D721Med (cell line): ENCODE measurements at regions not wholly inside any gene's neighbourhood (a gene's known extent, or its start where the extent isn't known, plus 50 kb on each side); places are given as distances from the start of the nearest gene placed in this dataset.
A peak's percentile ranks its signal among the peaks of the same experiment; 100 is the strongest.
"Not testable (repeated sequence)": the region's sequence is repeated elsewhere in the genome, so short reads cannot be mapped to it uniquely, and the experiment has no call there.

Experiments used
- DNase-seq: peaks from one replicate; pipeline ENCODE4 v3.0.0; 2011; ENCODE audit warnings: low spot score; ENCODE audit not compliant: insufficient read length
- FAIRE-seq: peaks from 2 replicates; lab custom pipeline; 2011; peaks lifted over from hg19 to GRCh38; lab: Jason Lieb, UNC
- CTCF ChIP-seq: IDR thresholded peaks from 2 replicates; pipeline ENCODE4 v1.5.1; 2012; ENCODE audit warnings: mild to moderate bottlenecking, control low read depth; ENCODE audit not compliant: insufficient read depth; ENCODE audit errors: missing control alignments

GRCh38 chr9:85792057-85792456 is 50.3 kb upstream of the AGTPBP1 start:
- FAIRE-seq, DNase-seq: not testable (repeated sequence)

GRCh38 chr9:85802978-85803695 is 61.4 kb upstream of the AGTPBP1 start:
- FAIRE-seq, DNase-seq: not testable (repeated sequence)

- FAIRE-seq, DNase-seq: not testable (repeated sequence)
Measured at GRCh38 chr9:85804847-85805133, 63.0 kb upstream of the AGTPBP1 start.

GRCh38 chr9:85805134-85806005 is 63.6 kb upstream of the AGTPBP1 start:
- not testable (repeated sequence) for FAIRE-seq
- peak; percentile 27 for DNase-seq

- not testable (repeated sequence) for FAIRE-seq, DNase-seq
Measured at GRCh38 chr9:85808329-85808728, 66.6 kb upstream of the AGTPBP1 start.

- not testable (repeated sequence) for FAIRE-seq, DNase-seq
Measured at GRCh38 chr9:85813388-85813787, 71.6 kb upstream of the AGTPBP1 start.

- not testable (repeated sequence) for DNase-seq, FAIRE-seq
Measured at GRCh38 chr9:85814800-85815199, 73.0 kb upstream of the AGTPBP1 start.

- not testable (repeated sequence) for DNase-seq
- FAIRE-seq, result peak; percentile 97
- peak; percentile 51 for TF ChIP-seq CTCF
Measured at GRCh38 chr9:85818971-85819370, 77.2 kb upstream of the AGTPBP1 start.

- FAIRE-seq, DNase-seq: not testable (repeated sequence)
Measured at GRCh38 chr9:85820598-85820997, 78.8 kb upstream of the AGTPBP1 start.

- FAIRE-seq, DNase-seq: not testable (repeated sequence)
Measured at GRCh38 chr9:85824949-85825348, 83.2 kb upstream of the AGTPBP1 start.

GRCh38 chr9:85834591-85834990 is 92.8 kb upstream of the AGTPBP1 start:
- FAIRE-seq, result peak; percentile 75
- DNase-seq, result not testable (repeated sequence)

More at GRCh38 chr9:85824949-85825348, 83.2 kb upstream of the AGTPBP1 start:
- peak; percentile 23 for TF ChIP-seq CTCF

GRCh38 chr9:85843949-85844348 is 97.0 kb upstream of the NAA35 start:
- not testable (repeated sequence) for DNase-seq, FAIRE-seq

- not testable (repeated sequence) for DNase-seq, FAIRE-seq
Measured at GRCh38 chr9:85847782-85848181, 93.2 kb upstream of the NAA35 start.
